Small intestine (tissue), 7 donors: ENCODE measurements at regions not wholly inside any gene's neighbourhood (a gene's known extent, or its start where the extent isn't known, plus 50 kb on each side); places are given as distances from the start of the nearest gene placed in this dataset.

Experiments
- DNase-seq, 2 donors: peaks; one replicate each; pipeline versions ENCODE4 v3.0.0 to v3.0.0-alpha.2; 2013
- FAIRE-seq: peaks from 2 replicates; lab custom pipeline; 2012; peaks lifted over from hg19 to GRCh38; lab: Jason Lieb, UNC
- H3K27ac ChIP-seq, 3 donors: one replicate each; pipeline ENCODE4 v1.5.1; 2013; ENCODE audit warnings: low read length in 2 of 3, mild to moderate bottlenecking in 2 of 3, control low read depth in 1 of 3, inconsistent platforms in 1 of 3, low read depth in 1 of 3, moderate library complexity in 1 of 3
- H3K27me3 ChIP-seq, 3 donors: one replicate each; pipeline ENCODE4 v1.6.1; 2013; ENCODE audit warnings: low read length in 3 of 3, inconsistent platforms in 1 of 3; ENCODE audit not compliant: control insufficient read depth in 3 of 3, insufficient read depth in 3 of 3
- H3K36me3 ChIP-seq, 3 donors: one replicate each; pipeline ENCODE4 v1.6.1; 2013; ENCODE audit warnings: low read length in 3 of 3, inconsistent platforms in 1 of 3, low read depth in 1 of 3, mild to moderate bottlenecking in 1 of 3, moderate library complexity in 1 of 3; ENCODE audit not compliant: control insufficient read depth in 3 of 3, insufficient read depth in 2 of 3
- H3K4me1 ChIP-seq, 3 donors: one replicate each; pipeline ENCODE4 v1.6.1; 2013; ENCODE audit warnings: low read length in 2 of 3, inconsistent platforms in 1 of 3, low read depth in 1 of 3, mild to moderate bottlenecking in 1 of 3, moderate library complexity in 1 of 3; ENCODE audit not compliant: control insufficient read depth in 3 of 3, insufficient read depth in 2 of 3
- H3K4me3 ChIP-seq, 3 donors: one replicate each; pipeline ENCODE4 v1.5.1; 2013; ENCODE audit warnings: low read length in 3 of 3, control low read depth in 1 of 3, inconsistent platforms in 1 of 3, low read depth in 1 of 3, mild to moderate bottlenecking in 1 of 3, moderate library complexity in 1 of 3
- H3K9me3 ChIP-seq, 2 donors: one replicate each; pipeline ENCODE4 v1.6.1; 2013; ENCODE audit warnings: low read depth in 1 of 2, low read length in 1 of 2; ENCODE audit not compliant: control insufficient read depth in 2 of 2, insufficient read depth in 1 of 2
- WGBS, 3 donors: extraction: QIAGEN DNeasy Blood & Tissue Kit; methylation state at CpG; one replicate each; pipeline ENCODE4 v1.1.7; 2013; 5-methylcytosine and 5-hydroxymethylcytosine counted together
- donor health status: healthy with polysubstance abuse.
- donor health status: control.
- donor health status: control.
- donor health status: Bipolar disorder and iron deficiency.
- donor health status: healthy.

- H3K4me1 ChIP-seq: no peaks in the 10 kb centered on the region
- 62 to 87% (median 64%) methylated on average over 2 of the region's 2 CpGs for WGBS, 3 donors
- H3K9me3 ChIP-seq: no peaks in the 10 kb centered on the region
- H3K36me3 ChIP-seq: no peaks in the 10 kb centered on the region
- DNase-seq: no peak
- H3K27me3 ChIP-seq: no peaks in the 10 kb centered on the region
- H3K27ac ChIP-seq: no peak overlapping the region
- FAIRE-seq: no peak
- no peak overlapping the region for H3K4me3 ChIP-seq
Observed at GRCh38 chrX:82292803-82293202, 1090.9 kb downstream of the SH3BGRL start.

GRCh38 chrX:82320569-82320968, 1118.7 kb downstream of the SH3BGRL start:
- peak overlapping the region in 1 of 3 donors; percentile 44 for H3K27ac ChIP-seq

GRCh38 chrX:82333575-82333974, 1131.7 kb downstream of the SH3BGRL start:
- FAIRE-seq: no peak
- Histone ChIP-seq H3K36me3 (no peaks in the 10 kb centered on the region), H3K27ac (no peak overlapping the region), H3K4me3 (no peak overlapping the region), H3K4me1 (no peaks in the 10 kb centered on the region), H3K27me3 (no peaks in the 10 kb centered on the region), H3K9me3 (no peaks in the 10 kb centered on the region)
- WGBS, 3 donors: 8 to 54% (median 14%) methylated on average over 1 of the region's 1 CpG
- DNase-seq: peak in 1 of 2 donors; percentile 42

More at GRCh38 chrX:82320569-82320968, 1118.7 kb downstream of the SH3BGRL start:
- no peak for FAIRE-seq
- H3K4me3 ChIP-seq: no peak overlapping the region
- DNase-seq: peak in 1 of 2 donors; percentile 28
- WGBS, 3 donors: 25 to 75% (median 50%) methylated on average over 1 of the region's 1 CpG
- H3K27me3 ChIP-seq: no peaks in the 10 kb centered on the region
- no peaks in the 10 kb centered on the region for H3K9me3 ChIP-seq
- no peaks in the 10 kb centered on the region for H3K36me3 ChIP-seq
- no peaks in the 10 kb centered on the region for H3K4me1 ChIP-seq

- Histone ChIP-seq H3K4me3 (no peak overlapping the region), H3K27ac (no peak overlapping the region), H3K27me3 (no peaks in the 10 kb centered on the region), H3K4me1 (no peaks in the 10 kb centered on the region), H3K9me3 (no peaks in the 10 kb centered on the region), H3K36me3 (no peaks in the 10 kb centered on the region)
- no peak for FAIRE-seq
- no peak for DNase-seq
- 50 to 85% (median 61%) methylated on average over 1 of the region's 1 CpG for WGBS, 3 donors
Observed at GRCh38 chrX:82335772-82336171, 1133.9 kb downstream of the SH3BGRL start.

GRCh38 chrX:82342531-82342930, 1140.6 kb downstream of the SH3BGRL start:
- 43 to 58% (median 47%) methylated on average over 3 of the region's 3 CpGs for whole genome bisulfite sequencing, 3 donors
- DNase-seq (no peak), FAIRE-seq (no peak)

GRCh38 chrX:82362550-82362949, 1145.5 kb upstream of the POU3F4 start:
- 60 to 81% (median 66%) methylated on average over 5 of the region's 5 CpGs for WGBS, 3 donors
- H3K4me3 ChIP-seq: no peak overlapping the region
- H3K4me1 ChIP-seq: no peaks in the 10 kb centered on the region
- no peaks in the 10 kb centered on the region for H3K27me3 ChIP-seq
- H3K36me3 ChIP-seq: no peaks in the 10 kb centered on the region
- no peaks in the 10 kb centered on the region for H3K9me3 ChIP-seq
- DNase-seq (no peak), FAIRE-seq (no peak)
- no peak overlapping the region for H3K27ac ChIP-seq

More at GRCh38 chrX:82342531-82342930, 1140.6 kb downstream of the SH3BGRL start:
- no peaks in the 10 kb centered on the region for H3K9me3 ChIP-seq
- no peaks in the 10 kb centered on the region for H3K4me1 ChIP-seq
- H3K36me3 ChIP-seq: no peaks in the 10 kb centered on the region
- no peak overlapping the region for H3K27ac ChIP-seq
- H3K4me3 ChIP-seq: no peak overlapping the region
- H3K27me3 ChIP-seq: no peaks in the 10 kb centered on the region

GRCh38 chrX:82362990-82363389, 1145.1 kb upstream of the POU3F4 start:
- H3K4me1 ChIP-seq: no peaks in the 10 kb centered on the region
- no peak overlapping the region for H3K4me3 ChIP-seq
- H3K36me3 ChIP-seq: no peaks in the 10 kb centered on the region
- no peaks in the 10 kb centered on the region for H3K27me3 ChIP-seq
- FAIRE-seq: no peak
- DNase-seq: no peak
- WGBS, 3 donors: 83 to 98% (median 86%) methylated on average over 1 of the region's 1 CpG
- H3K9me3 ChIP-seq: no peaks in the 10 kb centered on the region
- no peak overlapping the region for H3K27ac ChIP-seq

GRCh38 chrX:82370978-82371646, 1137.0 kb upstream of the POU3F4 start:
- Histone ChIP-seq H3K4me3 (no peak overlapping the region), H3K36me3 (no peaks in the 10 kb centered on the region), H3K4me1 (no peaks in the 10 kb centered on the region), H3K27me3 (no peaks in the 10 kb centered on the region), H3K9me3 (no peaks in the 10 kb centered on the region), H3K27ac (no peak overlapping the region)
- DNase-seq (no peak), FAIRE-seq (no peak)
- WGBS, 3 donors: 78 to 92% (median 89%) methylated on average over 3 of the region's 3 CpGs

- Histone ChIP-seq H3K27me3 (no peaks in the 10 kb centered on the region), H3K4me1 (no peaks in the 10 kb centered on the region), H3K4me3 (no peak overlapping the region), H3K9me3 (no peaks in the 10 kb centered on the region), H3K36me3 (no peaks in the 10 kb centered on the region), H3K27ac (no peak overlapping the region)
- DNase-seq: no peak
- no peak for FAIRE-seq
- 56 to 75% (median 65%) methylated on average over 3 of the region's 3 CpGs for WGBS, 3 donors
Observed at GRCh38 chrX:82384401-82384800, 1123.7 kb upstream of the POU3F4 start.
